22Rv1 (cell line): ENCODE measurements at regions not wholly inside any gene's neighbourhood (a gene's known extent, or its start where the extent isn't known, plus 50 kb on each side); places are given as distances from the start of the nearest gene placed in this dataset.

ENCODE experiments used
- H3K27ac ChIP-seq: fragments of 450-650 bp; 2 replicates; pipeline ENCODE4 v1.5.1; 2017
- ZFX ChIP-seq: fragments of 450-650 bp; IDR thresholded peaks from 2 replicates; pipeline ENCODE4 v1.6.1; 2017; ENCODE audit warnings: antibody characterized with exemption, borderline replicate concordance
- TF ChIP-seq, protein P1 (sequence below): fragments of 450-650 bp; IDR thresholded peaks from 2 replicates; pipeline ENCODE4 v1.5.1; 2017; ENCODE audit warnings: mild to moderate bottlenecking

DNA sequence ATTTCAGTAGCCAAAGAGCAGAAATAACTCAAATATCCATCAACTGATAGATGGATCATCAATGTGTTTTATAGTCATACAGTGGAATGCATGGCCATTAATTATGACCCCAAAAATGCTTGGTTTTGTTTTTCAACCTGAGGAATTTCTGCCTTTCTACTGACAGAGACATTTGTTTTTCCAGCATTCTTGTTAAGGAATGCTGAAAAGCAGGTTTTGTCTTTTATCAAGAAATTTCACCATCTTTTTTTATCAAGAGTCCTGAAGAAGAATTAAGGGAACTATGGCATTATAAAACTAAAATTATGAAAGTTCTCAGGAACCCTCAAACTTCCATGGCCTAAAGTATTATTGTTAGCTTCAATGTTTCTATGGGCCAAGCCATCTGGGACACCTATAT, 153.4 kb upstream of the THSD7A start:
- no peak overlapping the region for H3K27ac ChIP-seq
- TF ChIP-seq, protein P1, sequence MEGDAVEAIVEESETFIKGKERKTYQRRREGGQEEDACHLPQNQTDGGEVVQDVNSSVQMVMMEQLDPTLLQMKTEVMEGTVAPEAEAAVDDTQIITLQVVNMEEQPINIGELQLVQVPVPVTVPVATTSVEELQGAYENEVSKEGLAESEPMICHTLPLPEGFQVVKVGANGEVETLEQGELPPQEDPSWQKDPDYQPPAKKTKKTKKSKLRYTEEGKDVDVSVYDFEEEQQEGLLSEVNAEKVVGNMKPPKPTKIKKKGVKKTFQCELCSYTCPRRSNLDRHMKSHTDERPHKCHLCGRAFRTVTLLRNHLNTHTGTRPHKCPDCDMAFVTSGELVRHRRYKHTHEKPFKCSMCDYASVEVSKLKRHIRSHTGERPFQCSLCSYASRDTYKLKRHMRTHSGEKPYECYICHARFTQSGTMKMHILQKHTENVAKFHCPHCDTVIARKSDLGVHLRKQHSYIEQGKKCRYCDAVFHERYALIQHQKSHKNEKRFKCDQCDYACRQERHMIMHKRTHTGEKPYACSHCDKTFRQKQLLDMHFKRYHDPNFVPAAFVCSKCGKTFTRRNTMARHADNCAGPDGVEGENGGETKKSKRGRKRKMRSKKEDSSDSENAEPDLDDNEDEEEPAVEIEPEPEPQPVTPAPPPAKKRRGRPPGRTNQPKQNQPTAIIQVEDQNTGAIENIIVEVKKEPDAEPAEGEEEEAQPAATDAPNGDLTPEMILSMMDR, result no peak
- no peak for TF ChIP-seq ZFX

DNA sequence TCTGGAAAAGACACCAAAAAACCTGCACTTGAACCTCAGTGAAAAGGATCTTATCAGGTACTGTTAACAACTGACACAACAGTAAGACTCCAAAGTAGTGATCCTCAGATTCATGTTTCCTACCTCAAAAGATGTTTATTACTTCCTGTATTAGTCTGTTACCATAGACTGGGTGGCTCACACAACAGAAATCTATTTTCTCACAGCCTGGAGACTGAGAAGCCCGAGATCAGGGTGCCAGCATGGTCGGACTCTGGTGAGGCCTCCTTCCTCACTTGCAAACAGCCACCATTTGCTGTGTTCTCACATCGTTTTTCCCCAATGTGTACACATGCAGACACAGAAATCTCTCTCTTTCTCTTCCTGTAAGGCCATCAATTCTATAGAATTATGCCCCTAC, 154.0 kb upstream of the THSD7A start:
- TF ChIP-seq ZFX, result no peak
- TF ChIP-seq, protein P1, result no peak
- H3K27ac ChIP-seq, result no peak overlapping the region

GRCh38 chr7:11988186-11988585, 156.2 kb upstream of the THSD7A start:
- no peak for TF ChIP-seq ZFX
- TF ChIP-seq, protein P1, result no peak

GRCh38 chr7:12002428-12002827, 170.4 kb upstream of the THSD7A start:
- TF ChIP-seq ZFX, result no peak
- TF ChIP-seq, protein P1, result no peak
- H3K27ac ChIP-seq, result no peak overlapping the region

More at GRCh38 chr7:11988186-11988585, 156.2 kb upstream of the THSD7A start:
- no peak overlapping the region for H3K27ac ChIP-seq

GRCh38 chr7:12004581-12004980, 172.6 kb upstream of the THSD7A start:
- no peak for TF ChIP-seq ZFX
- TF ChIP-seq, protein P1, result no peak
- no peak overlapping the region for H3K27ac ChIP-seq

- no peak overlapping the region for H3K27ac ChIP-seq
- TF ChIP-seq ZFX, result no peak
- TF ChIP-seq, protein P1, result no peak
Measured at GRCh38 chr7:12007576-12007975, 175.6 kb upstream of the THSD7A start.

DNA sequence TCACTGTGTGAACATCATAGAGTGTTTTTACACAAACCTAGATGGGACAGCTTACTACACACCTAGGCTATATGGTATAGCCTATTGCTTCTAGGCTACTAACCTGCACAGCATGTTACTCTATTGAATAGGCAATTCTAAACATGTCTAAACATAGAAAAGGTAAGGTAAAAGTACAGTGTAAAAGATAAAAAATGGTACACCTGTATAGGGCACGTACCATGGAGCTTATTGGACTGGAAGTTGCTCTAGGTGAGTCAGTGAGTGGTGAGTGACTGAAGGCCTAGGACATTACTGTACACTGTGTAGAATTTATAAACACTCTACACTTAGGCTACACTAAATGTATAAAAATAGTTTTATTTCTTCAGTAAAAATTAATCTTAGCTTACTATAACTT, 182.0 kb upstream of the THSD7A start:
- no peak for TF ChIP-seq ZFX
- TF ChIP-seq, protein P1, result no peak
- no peak overlapping the region for H3K27ac ChIP-seq
